ENCODE measurements at regions not wholly inside any gene's neighbourhood (a gene's known extent, or its start where the extent isn't known, plus 50 kb on each side); places are given as distances from the start of the nearest gene placed in this dataset.

DNA sequence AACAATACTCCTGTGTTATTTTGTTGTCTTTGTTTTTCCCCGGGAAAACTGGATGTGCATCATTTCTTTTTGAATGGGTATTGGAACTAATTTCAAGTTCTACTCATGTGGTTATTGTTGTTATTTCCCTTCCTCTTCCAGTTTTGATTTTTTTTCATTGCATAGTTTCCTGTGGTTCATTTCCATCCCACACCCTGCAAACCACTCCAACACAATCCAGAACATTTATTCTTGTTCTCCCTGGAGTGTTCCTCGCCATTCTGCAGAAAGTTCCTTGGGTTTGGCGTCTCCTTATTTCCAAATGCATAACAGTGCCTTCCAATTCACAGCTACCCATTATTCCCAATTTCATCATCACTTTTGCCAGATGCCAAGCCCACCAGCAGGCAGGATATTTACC lies 775.1 kb downstream of the TNS3 start:
- H3K36me3 ChIP-seq: no peaks in the 10 kb centered on the region
- peaks cover 0 to 3% of the 10 kb centered on the region in 2 donors for H3K4me1 ChIP-seq
- H3K9me3 ChIP-seq: no peaks in the 10 kb centered on the region
- TF ChIP-seq POLR2A (IDR thresholded peaks at IDR 0.05): no peak
- TF ChIP-seq, protein P1, sequence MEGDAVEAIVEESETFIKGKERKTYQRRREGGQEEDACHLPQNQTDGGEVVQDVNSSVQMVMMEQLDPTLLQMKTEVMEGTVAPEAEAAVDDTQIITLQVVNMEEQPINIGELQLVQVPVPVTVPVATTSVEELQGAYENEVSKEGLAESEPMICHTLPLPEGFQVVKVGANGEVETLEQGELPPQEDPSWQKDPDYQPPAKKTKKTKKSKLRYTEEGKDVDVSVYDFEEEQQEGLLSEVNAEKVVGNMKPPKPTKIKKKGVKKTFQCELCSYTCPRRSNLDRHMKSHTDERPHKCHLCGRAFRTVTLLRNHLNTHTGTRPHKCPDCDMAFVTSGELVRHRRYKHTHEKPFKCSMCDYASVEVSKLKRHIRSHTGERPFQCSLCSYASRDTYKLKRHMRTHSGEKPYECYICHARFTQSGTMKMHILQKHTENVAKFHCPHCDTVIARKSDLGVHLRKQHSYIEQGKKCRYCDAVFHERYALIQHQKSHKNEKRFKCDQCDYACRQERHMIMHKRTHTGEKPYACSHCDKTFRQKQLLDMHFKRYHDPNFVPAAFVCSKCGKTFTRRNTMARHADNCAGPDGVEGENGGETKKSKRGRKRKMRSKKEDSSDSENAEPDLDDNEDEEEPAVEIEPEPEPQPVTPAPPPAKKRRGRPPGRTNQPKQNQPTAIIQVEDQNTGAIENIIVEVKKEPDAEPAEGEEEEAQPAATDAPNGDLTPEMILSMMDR (IDR thresholded peaks at IDR 0.05): no peak
- H3K27ac ChIP-seq: no peak overlapping the region
- DNase-seq: no peak
- intact Hi-C loops (cut with DNase I; ENCODE audit: low total_unique reads): no loop called here
- no peak overlapping the region for H3K4me3 ChIP-seq
- H3K27me3 ChIP-seq: no peaks in the 10 kb centered on the region

DNA sequence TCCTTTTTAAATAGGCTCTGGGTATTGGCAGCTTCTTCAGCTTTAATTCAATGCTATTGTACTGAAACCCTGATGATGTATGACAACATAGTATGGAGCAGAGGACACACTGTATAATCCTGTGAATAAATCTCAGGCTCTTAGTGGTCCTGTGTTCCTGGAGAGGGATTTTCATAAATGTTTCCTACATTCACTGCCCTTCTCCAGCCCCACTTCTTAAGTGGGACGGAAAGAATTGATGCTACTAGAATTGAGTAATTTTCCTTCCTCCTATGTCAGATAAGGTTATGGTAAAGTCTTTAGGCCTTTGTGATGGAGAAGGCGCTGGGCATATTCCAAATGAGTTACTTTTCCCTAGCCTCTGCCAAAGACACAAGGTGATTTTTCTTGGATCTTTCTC lies 779.4 kb downstream of the TNS3 start:
- Histone ChIP-seq H3K4me1 (no peaks in the 10 kb centered on the region), H3K9me3 (no peaks in the 10 kb centered on the region), H3K27me3 (no peaks in the 10 kb centered on the region), H3K4me3 (no peak overlapping the region), H3K27ac (no peak overlapping the region), H3K36me3 (no peaks in the 10 kb centered on the region)
- intact Hi-C loops (cut with DNase I; ENCODE audit: low total_unique reads): no loop called here
- no peak for DNase-seq
- TF ChIP-seq POLR2A (IDR thresholded peaks at IDR 0.05): no peak
- TF ChIP-seq, protein P1 (IDR thresholded peaks at IDR 0.05): no peak

DNA sequence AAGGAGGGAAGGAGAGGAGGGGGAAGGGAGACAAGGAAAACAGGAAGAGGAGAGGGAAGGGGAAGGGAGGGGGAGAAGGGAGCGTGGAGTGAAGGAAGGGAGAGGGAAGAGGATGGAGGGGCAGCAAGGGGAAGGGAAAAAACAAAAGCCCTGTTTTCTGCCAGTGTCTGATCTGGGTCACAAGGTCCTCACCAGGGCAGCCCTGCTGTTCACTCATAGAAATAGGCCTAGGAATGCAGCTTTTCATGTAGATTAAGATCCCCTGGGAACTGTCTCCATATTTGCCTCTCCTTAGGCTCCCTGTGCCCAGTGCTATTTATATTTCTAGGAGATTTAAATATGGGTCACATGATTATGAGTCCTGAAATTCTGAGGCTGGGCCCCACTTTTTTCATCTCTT lies 790.7 kb downstream of the TNS3 start:
- no peaks in the 10 kb centered on the region for H3K9me3 ChIP-seq
- H3K4me1 ChIP-seq: no peaks in the 10 kb centered on the region
- no peak overlapping the region for H3K27ac ChIP-seq
- H3K4me3 ChIP-seq: no peak overlapping the region
- DNase-seq: no peak
- no peak for TF ChIP-seq POLR2A (IDR thresholded peaks at IDR 0.05)
- TF ChIP-seq, protein P1 (IDR thresholded peaks at IDR 0.05): no peak
- H3K27me3 ChIP-seq: no peaks in the 10 kb centered on the region
- H3K36me3 ChIP-seq: no peaks in the 10 kb centered on the region
- intact Hi-C loops (cut with DNase I; ENCODE audit: low total_unique reads): no loop called here

DNA sequence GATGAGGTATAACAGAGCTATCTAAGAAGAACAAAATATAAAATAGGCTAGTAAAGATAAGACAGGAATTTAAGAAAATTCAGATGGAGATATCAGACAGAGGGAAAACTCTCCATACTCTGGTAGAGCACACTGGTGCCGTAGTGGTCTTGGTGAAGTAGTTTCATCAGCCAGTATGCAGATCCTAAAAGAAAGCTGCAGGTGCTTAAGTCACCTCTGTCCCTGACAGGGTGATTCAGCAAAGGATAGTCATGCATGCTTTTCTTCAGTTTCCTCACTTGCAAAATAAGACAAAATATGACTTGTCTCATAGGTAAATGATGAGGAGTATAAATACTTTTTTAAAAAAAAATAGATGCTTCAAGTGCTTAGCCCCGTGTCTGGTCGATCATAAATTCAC lies 794.9 kb downstream of the TNS3 start:
- no peak overlapping the region for H3K4me3 ChIP-seq
- DNase-seq: no peak
- TF ChIP-seq, protein P1 (IDR thresholded peaks at IDR 0.05): no peak
- no peak for TF ChIP-seq POLR2A (IDR thresholded peaks at IDR 0.05)
- H3K27me3 ChIP-seq: no peaks in the 10 kb centered on the region
- no peak overlapping the region for H3K27ac ChIP-seq
- intact Hi-C loops (cut with DNase I; ENCODE audit: low total_unique reads): no loop called here
- H3K36me3 ChIP-seq: no peaks in the 10 kb centered on the region
- no peaks in the 10 kb centered on the region for H3K4me1 ChIP-seq
- H3K9me3 ChIP-seq: no peaks in the 10 kb centered on the region

DNA sequence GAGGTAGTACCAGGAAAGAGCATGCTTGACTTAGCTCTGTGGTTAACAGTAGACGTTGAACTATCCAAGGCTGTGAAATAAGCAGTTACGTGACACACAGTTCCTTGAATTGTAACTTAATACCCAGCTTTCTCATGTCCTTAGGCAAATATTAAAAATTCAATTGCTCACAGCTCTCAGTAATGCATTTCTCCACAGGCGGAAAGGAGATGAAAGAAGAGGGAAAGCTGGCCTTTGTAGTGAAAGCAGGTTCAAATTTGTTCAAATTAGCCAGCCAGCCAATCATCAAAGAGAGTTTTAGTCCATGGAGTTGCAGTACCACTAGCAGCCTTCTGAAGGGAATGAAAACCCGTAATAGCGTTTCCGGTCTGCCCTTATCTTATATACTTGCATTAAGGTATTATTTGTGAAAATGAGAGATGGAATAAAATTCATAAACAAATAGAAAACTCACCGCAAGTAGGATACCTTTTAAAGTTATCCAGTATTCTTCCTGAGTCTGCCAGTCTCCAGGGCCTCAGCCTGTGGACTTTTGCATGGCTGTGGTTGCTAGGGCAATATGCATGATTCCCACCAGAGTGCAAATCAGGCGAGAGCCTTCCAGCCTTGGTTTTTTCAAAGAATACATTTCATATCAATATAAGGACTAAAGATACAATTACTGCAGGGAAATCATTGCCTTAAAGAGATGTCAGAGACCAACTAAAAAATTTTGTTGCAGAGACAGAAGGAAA lies 795.5 kb downstream of the TNS3 start:
- Histone ChIP-seq H3K4me1 (no peaks in the 10 kb centered on the region), H3K27me3 (no peaks in the 10 kb centered on the region), H3K4me3 (no peak overlapping the region), H3K9me3 (no peaks in the 10 kb centered on the region), H3K36me3 (no peaks in the 10 kb centered on the region), H3K27ac (no peak overlapping the region)
- DNase-seq: no peak
- intact Hi-C loops (cut with DNase I; ENCODE audit: low total_unique reads): no loop called here
- no peak for TF ChIP-seq POLR2A (IDR thresholded peaks at IDR 0.05)
- TF ChIP-seq, protein P1 (IDR thresholded peaks at IDR 0.05): no peak
